Mesenchymal stem cell (in vitro differentiated cells and primary cell): ENCODE measurements at regions not wholly inside any gene's neighbourhood (a gene's known extent, or its start where the extent isn't known, plus 50 kb on each side); places are given as distances from the start of the nearest gene placed in this dataset.

Experiments
- DNase-seq: peaks from one replicate; pipeline ENCODE4 v3.0.0-alpha.2; 2013
- H2AFZ ChIP-seq: one replicate; pipeline ENCODE4 v1.6.1; 2013; ENCODE audit warnings: low read depth, mild to moderate bottlenecking, control low read depth, inconsistent platforms, low read length, moderate library complexity
- H2AK5ac ChIP-seq: 2 replicates; pipeline ENCODE4 v1.6.1; 2013; ENCODE audit warnings: low read length, moderate library complexity, mild to moderate bottlenecking, inconsistent platforms; ENCODE audit not compliant: severe bottlenecking
- H2BK120ac ChIP-seq: one replicate; pipeline ENCODE4 v1.6.1; 2013; ENCODE audit warnings: low read depth, mild to moderate bottlenecking, inconsistent platforms, low read length, moderate library complexity
- H2BK12ac ChIP-seq, 2 experiments: one replicate each; pipeline ENCODE4 v1.6.1; 2013; ENCODE audit warnings: inconsistent platforms in 2 of 2, low read length in 2 of 2, mild to moderate bottlenecking in 2 of 2, moderate library complexity in 2 of 2, control low read depth in 1 of 2
- H2BK15ac ChIP-seq: one replicate; pipeline ENCODE4 v1.6.1; 2013; ENCODE audit warnings: mild to moderate bottlenecking, low read depth, inconsistent platforms; ENCODE audit not compliant: poor library complexity, severe bottlenecking
- H2BK5ac ChIP-seq: 2 replicates; pipeline ENCODE4 v1.6.1; 2013; ENCODE audit warnings: low read depth, mild to moderate bottlenecking, low read length, control low read depth, inconsistent platforms; ENCODE audit not compliant: poor library complexity, severe bottlenecking
- H3K14ac ChIP-seq, 2 experiments: one replicate each; pipeline ENCODE4 v1.6.1; 2013; ENCODE audit warnings: inconsistent platforms in 2 of 2, low read length in 2 of 2, control low read depth in 1 of 2, mild to moderate bottlenecking in 1 of 2, moderate library complexity in 1 of 2
- H3K18ac ChIP-seq, 2 experiments: one replicate each; pipeline ENCODE4 v1.6.1; 2013; ENCODE audit warnings: inconsistent platforms in 2 of 2, low read length in 2 of 2, control low read depth in 1 of 2, low read depth in 1 of 2, mild to moderate bottlenecking in 1 of 2
- H3K23ac ChIP-seq, 2 experiments: one replicate each; pipeline ENCODE4 v1.6.1; 2013; ENCODE audit warnings: inconsistent platforms in 2 of 2, low read length in 2 of 2, mild to moderate bottlenecking in 2 of 2, moderate library complexity in 2 of 2, control low read depth in 1 of 2
- H3K27ac ChIP-seq: 2 replicates; pipeline ENCODE4 v1.5.1; 2013; ENCODE audit warnings: mild to moderate bottlenecking, moderate library complexity, low read length, control low read depth, inconsistent platforms; ENCODE audit not compliant: poor library complexity, severe bottlenecking
- H3K27me3 ChIP-seq, 2 experiments: 2 replicates each; pipeline versions ENCODE4 v1.6.1 to v1.7.0; 2013; ENCODE audit warnings: low read length in 2 of 2, mild to moderate bottlenecking in 2 of 2, moderate library complexity in 2 of 2, control low read depth in 1 of 2, inconsistent platforms in 1 of 2; ENCODE audit not compliant: control insufficient read depth in 1 of 2, insufficient read depth in 1 of 2
- H3K36me3 ChIP-seq, 2 experiments: 2 replicates each; pipeline versions ENCODE4 v1.6.1 to v1.7.0; 2013; ENCODE audit warnings: low read length in 2 of 2, control low read depth in 1 of 2, inconsistent platforms in 1 of 2, low read depth in 1 of 2, mild to moderate bottlenecking in 1 of 2; ENCODE audit not compliant: insufficient read depth in 2 of 2, control insufficient read depth in 1 of 2
- H3K4ac ChIP-seq, 2 experiments: one replicate each; pipeline ENCODE4 v1.6.1; 2013; ENCODE audit warnings: inconsistent platforms in 2 of 2, low read length in 2 of 2, mild to moderate bottlenecking in 2 of 2, moderate library complexity in 2 of 2, control low read depth in 1 of 2, low read depth in 1 of 2
- H3K4me1 ChIP-seq: 2 replicates; pipeline ENCODE4 v1.6.1; 2013; ENCODE audit warnings: low read depth, low read length, control low read depth; ENCODE audit not compliant: control insufficient read depth, insufficient read depth
- H3K4me2 ChIP-seq: 2 replicates; pipeline ENCODE4 v1.6.1; 2013; ENCODE audit warnings: low read length, mild to moderate bottlenecking, inconsistent platforms; ENCODE audit not compliant: poor library complexity, severe bottlenecking
- H3K4me3 ChIP-seq, 2 experiments: 2 replicates each; pipeline versions ENCODE4 v1.5.1 to v1.7.0; 2013; ENCODE audit warnings: low read length in 2 of 2, mild to moderate bottlenecking in 2 of 2, control low read depth in 1 of 2, low read depth in 1 of 2; ENCODE audit not compliant: insufficient read depth in 1 of 2
- H3K79me1 ChIP-seq: replicated peaks from 2 replicates; pipeline ENCODE4 v1.6.1; 2013; ENCODE audit warnings: mild to moderate bottlenecking, control low read depth, low read length, inconsistent platforms; ENCODE audit not compliant: poor library complexity, severe bottlenecking
- H3K9ac ChIP-seq: 2 replicates; pipeline ENCODE4 v1.7.0; 2013; ENCODE audit warnings: mild to moderate bottlenecking, low read length, moderate library complexity
- H3K9me3 ChIP-seq: 2 replicates; pipeline ENCODE4 v1.7.0; 2013; ENCODE audit warnings: mild to moderate bottlenecking, low read length; ENCODE audit not compliant: control insufficient read depth
- H4K8ac ChIP-seq: one replicate; pipeline ENCODE4 v1.6.1; 2013; ENCODE audit warnings: inconsistent platforms, mild to moderate bottlenecking, low read length, moderate library complexity
- H4K91ac ChIP-seq: one replicate; pipeline ENCODE4 v1.6.1; 2013; ENCODE audit warnings: mild to moderate bottlenecking, low read length, inconsistent platforms
- WGBS: methylation state at CpG from one replicate; pipeline ENCODE4 v1.1.7; 2013; ENCODE audit warnings: mixed read lengths; 5-methylcytosine and 5-hydroxymethylcytosine counted together

GRCh38 chr4:130714006-130714405, 1618.1 kb downstream of the C4orf33 start:
- no peak overlapping the region for H2AK5ac ChIP-seq
- H3K4me1 ChIP-seq, result no peaks in the 10 kb centered on the region
- H4K91ac ChIP-seq, result no peak overlapping the region
- no peak overlapping the region for H3K14ac ChIP-seq
- H3K4ac ChIP-seq, result no peak overlapping the region
- no peak overlapping the region for H4K8ac ChIP-seq
- DNase-seq, result no peak
- H2AFZ ChIP-seq, result no peak overlapping the region
- no peak overlapping the region for H3K9ac ChIP-seq
- H2BK15ac ChIP-seq, result no peak overlapping the region
- H2BK5ac ChIP-seq, result no peak overlapping the region
- H3K79me1 ChIP-seq, result no peaks in the 10 kb centered on the region
- no peak overlapping the region for H3K4me3 ChIP-seq
- no peak overlapping the region for H3K27ac ChIP-seq
- 88% methylated on average over 1 of the region's 1 CpG for WGBS
- no peak overlapping the region for H2BK120ac ChIP-seq
- H3K18ac ChIP-seq, result no peak overlapping the region
- H3K27me3 ChIP-seq, result no peaks in the 10 kb centered on the region
- no peak overlapping the region for H3K23ac ChIP-seq
- no peak overlapping the region for H2BK12ac ChIP-seq
- H3K4me2 ChIP-seq, result no peak overlapping the region
- H3K9me3 ChIP-seq, result no peaks in the 10 kb centered on the region
- no peaks in the 10 kb centered on the region for H3K36me3 ChIP-seq

DNA sequence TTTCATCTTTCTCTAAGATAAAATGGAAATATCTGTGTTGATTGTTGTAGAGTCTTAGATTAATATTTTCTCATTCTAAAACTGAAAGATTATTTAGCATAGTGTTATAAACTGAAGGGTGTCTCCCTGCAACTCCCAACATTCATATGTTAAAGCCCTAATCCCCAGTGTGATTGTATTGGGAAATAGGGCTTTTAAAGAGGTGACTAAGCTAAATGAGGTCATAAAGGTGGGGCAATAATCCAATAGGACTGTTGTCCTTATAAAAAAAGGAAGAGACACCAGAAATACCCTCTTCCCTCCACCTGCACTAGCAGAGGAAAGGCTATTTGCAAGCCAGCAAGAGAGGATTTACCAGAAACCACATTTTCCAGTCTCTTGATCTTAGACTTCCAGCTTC, 1626.4 kb downstream of the C4orf33 start:
- Histone ChIP-seq H3K4me2 (no peak overlapping the region), H3K18ac (no peak overlapping the region), H3K4me3 (no peak overlapping the region), H3K4ac (no peak overlapping the region), H3K27ac (no peak overlapping the region), H2BK120ac (no peak overlapping the region), H2BK12ac (no peak overlapping the region), H3K36me3 (no peaks in the 10 kb centered on the region), H2BK15ac (no peak overlapping the region), H3K79me1 (no peaks in the 10 kb centered on the region), H2AK5ac (no peak overlapping the region), H4K91ac (no peak overlapping the region), H2BK5ac (no peak overlapping the region), H2AFZ (no peak overlapping the region), H3K4me1 (no peaks in the 10 kb centered on the region), H3K14ac (no peak overlapping the region), H3K23ac (no peak overlapping the region), H3K9me3 (no peaks in the 10 kb centered on the region), H3K27me3 (no peaks in the 10 kb centered on the region), H3K9ac (no peak overlapping the region), H4K8ac (no peak overlapping the region)
- no peak for DNase-seq

DNA sequence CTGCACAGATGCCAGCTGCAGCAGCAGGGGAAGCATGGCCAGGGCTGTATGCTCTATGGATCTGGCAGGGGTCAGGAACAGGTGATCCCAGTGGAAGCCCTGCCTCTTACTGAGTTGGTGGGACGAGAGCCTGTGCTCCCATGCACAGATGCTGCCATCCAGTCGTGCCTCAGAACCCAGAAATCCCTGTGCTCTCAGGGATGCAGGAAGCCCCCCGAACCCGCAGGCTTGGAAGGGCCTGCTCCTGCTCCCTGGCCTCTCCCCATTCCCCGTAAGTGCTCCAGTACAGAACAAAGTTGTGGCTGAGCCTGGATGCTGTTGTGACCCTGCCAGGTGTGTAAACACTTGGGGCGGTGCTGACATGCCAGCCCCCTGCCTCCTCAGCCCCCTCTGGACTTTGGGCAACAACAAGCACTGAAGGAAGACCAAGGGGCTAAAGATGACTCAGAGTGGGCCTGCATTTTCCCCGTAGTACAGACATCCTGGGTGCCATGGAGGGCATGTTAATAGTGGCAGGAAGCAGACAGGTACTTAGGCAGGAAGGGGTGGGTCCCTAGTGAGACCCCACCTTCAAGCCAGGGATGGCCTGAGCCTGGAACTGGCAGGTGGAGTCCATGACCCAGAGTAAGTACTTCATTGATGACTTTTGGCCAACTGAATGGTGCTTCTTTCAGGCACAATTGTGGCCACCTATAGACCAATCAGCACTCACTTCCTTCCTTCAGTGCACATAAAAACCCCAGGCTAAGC, 1640.7 kb downstream of the C4orf33 start:
- Histone ChIP-seq H3K27me3 (no peaks in the 10 kb centered on the region), H3K79me1 (no peaks in the 10 kb centered on the region), H3K9me3 (peaks cover 9% of the 10 kb centered on the region), H2BK120ac (no peak overlapping the region), H3K23ac (no peak overlapping the region), H2AFZ (no peak overlapping the region), H3K9ac (no peak overlapping the region), H4K8ac (no peak overlapping the region), H3K4ac (no peak overlapping the region), H4K91ac (no peak overlapping the region), H2BK15ac (no peak overlapping the region), H3K36me3 (no peaks in the 10 kb centered on the region), H3K4me3 (no peak overlapping the region), H2BK12ac (no peak overlapping the region), H3K27ac (no peak overlapping the region), H3K4me1 (no peaks in the 10 kb centered on the region), H3K14ac (no peak overlapping the region), H2BK5ac (no peak overlapping the region), H3K4me2 (no peak overlapping the region), H2AK5ac (no peak overlapping the region), H3K18ac (no peak overlapping the region)
- no peak for DNase-seq
- 71% methylated on average over 7 of the region's 7 CpGs for WGBS

GRCh38 chr4:130738233-130738632, 1642.3 kb downstream of the C4orf33 start:
- H3K14ac ChIP-seq, result no peak overlapping the region
- H3K4me1 ChIP-seq, result no peaks in the 10 kb centered on the region
- H4K91ac ChIP-seq, result no peak overlapping the region
- peaks cover 9% of the 10 kb centered on the region for H3K9me3 ChIP-seq
- H2BK12ac ChIP-seq, result no peak overlapping the region
- H3K27ac ChIP-seq, result no peak overlapping the region
- H2BK120ac ChIP-seq, result no peak overlapping the region
- no peak overlapping the region for H3K9ac ChIP-seq
- no peak overlapping the region for H2AK5ac ChIP-seq
- H4K8ac ChIP-seq, result no peak overlapping the region
- no peak overlapping the region for H2BK15ac ChIP-seq
- H2BK5ac ChIP-seq, result no peak overlapping the region
- no peak overlapping the region for H3K18ac ChIP-seq
- WGBS, result 62% methylated on average over 3 of the region's 3 CpGs
- H3K4ac ChIP-seq, result no peak overlapping the region
- H2AFZ ChIP-seq, result no peak overlapping the region
- H3K36me3 ChIP-seq, result no peaks in the 10 kb centered on the region
- H3K79me1 ChIP-seq, result no peaks in the 10 kb centered on the region
- no peaks in the 10 kb centered on the region for H3K27me3 ChIP-seq
- H3K4me3 ChIP-seq, result no peak overlapping the region
- no peak overlapping the region for H3K4me2 ChIP-seq
- H3K23ac ChIP-seq, result no peak overlapping the region
- DNase-seq, result no peak
